Mesodermal cell (in vitro differentiated cells): ENCODE measurements at regions not wholly inside any gene's neighbourhood (a gene's known extent, or its start where the extent isn't known, plus 50 kb on each side); places are given as distances from the start of the nearest gene placed in this dataset.

Experiments used
- H3K27ac ChIP-seq: 2 replicates; pipeline ENCODE4 v1.7.0; 2013; ENCODE audit warnings: mild to moderate bottlenecking, low read depth, low read length, moderate library complexity; ENCODE audit not compliant: severe bottlenecking
- H3K36me3 ChIP-seq: 2 replicates; pipeline ENCODE4 v1.7.1; 2013; ENCODE audit warnings: mild to moderate bottlenecking, low read length, moderate library complexity; ENCODE audit not compliant: control insufficient read depth, insufficient read depth
- H3K4me1 ChIP-seq: one replicate; pipeline ENCODE4 v1.7.1; 2013; ENCODE audit warnings: mild to moderate bottlenecking, low read length; ENCODE audit not compliant: insufficient read depth, control insufficient read depth, poor library complexity, severe bottlenecking
- H3K4me3 ChIP-seq: 2 replicates; pipeline ENCODE4 v1.7.0; 2013; ENCODE audit warnings: low read length, control low read depth, mild to moderate bottlenecking; ENCODE audit not compliant: insufficient read depth, poor library complexity, severe bottlenecking; ENCODE audit errors: extremely low read depth
- H3K9me3 ChIP-seq: 2 replicates; pipeline ENCODE4 v1.7.1; 2013; ENCODE audit warnings: mild to moderate bottlenecking, low read length, moderate library complexity; ENCODE audit not compliant: control insufficient read depth
- WGBS, 2 experiments: methylation state at CpG; one replicate each; pipeline ENCODE4 v1.1.5; 2013; ENCODE audit warnings: missing lambda C conversion rate in 2 of 2; ENCODE audit not compliant: insufficient coverage in 2 of 2; 5-methylcytosine and 5-hydroxymethylcytosine counted together

GRCh38 chr7:68730964-68731363, 867.3 kb upstream of the AUTS2 start:
- Histone ChIP-seq H3K4me1 (no peaks in the 10 kb centered on the region), H3K27ac (no peak overlapping the region), H3K9me3 (no peaks in the 10 kb centered on the region), H3K4me3 (no peak overlapping the region), H3K36me3 (no peaks in the 10 kb centered on the region)

GRCh38 chr7:68733219-68734153, 864.8 kb upstream of the AUTS2 start:
- Histone ChIP-seq H3K4me3 (no peak overlapping the region), H3K9me3 (no peaks in the 10 kb centered on the region), H3K36me3 (no peaks in the 10 kb centered on the region), H3K27ac (no peak overlapping the region), H3K4me1 (no peaks in the 10 kb centered on the region)
- 90 to 91% methylated on average over 4 to 6 of the region's 8 CpGs for WGBS, 2 experiments

- Histone ChIP-seq H3K4me1 (no peaks in the 10 kb centered on the region), H3K27ac (no peak overlapping the region), H3K4me3 (no peak overlapping the region), H3K9me3 (no peaks in the 10 kb centered on the region), H3K36me3 (no peaks in the 10 kb centered on the region)
- WGBS, 2 experiments = 85 to 88% methylated on average over 3 to 5 of the region's 5 CpGs
Measured at GRCh38 chr7:68734431-68734830, 863.8 kb upstream of the AUTS2 start.

- Histone ChIP-seq H3K9me3 (no peaks in the 10 kb centered on the region), H3K27ac (no peak overlapping the region), H3K36me3 (no peaks in the 10 kb centered on the region), H3K4me3 (no peak overlapping the region), H3K4me1 (no peaks in the 10 kb centered on the region)
- 96 to 97% methylated on average over 3 to 5 of the region's 5 CpGs for WGBS, 2 experiments
Measured at GRCh38 chr7:68739306-68739705, 859.0 kb upstream of the AUTS2 start.

- no peaks in the 10 kb centered on the region for H3K9me3 ChIP-seq
- WGBS, 2 experiments = 76 to 94% methylated on average over 2 to 3 of the region's 5 CpGs
- no peak overlapping the region for H3K27ac ChIP-seq
- no peaks in the 10 kb centered on the region for H3K4me1 ChIP-seq
- no peak overlapping the region for H3K4me3 ChIP-seq
- H3K36me3 ChIP-seq = no peaks in the 10 kb centered on the region
Measured at GRCh38 chr7:68744036-68744435, 854.2 kb upstream of the AUTS2 start.

GRCh38 chr7:68748934-68749900, 849.1 kb upstream of the AUTS2 start:
- Histone ChIP-seq H3K9me3 (no peaks in the 10 kb centered on the region), H3K4me3 (no peak overlapping the region), H3K4me1 (no peaks in the 10 kb centered on the region), H3K27ac (no peak overlapping the region), H3K36me3 (no peaks in the 10 kb centered on the region)
- 90 to 93% methylated on average over 10 to 11 of the region's 14 CpGs for WGBS, 2 experiments

GRCh38 chr7:68752485-68753178, 845.6 kb upstream of the AUTS2 start:
- WGBS, 2 experiments = 73 to 93% methylated on average over 3 to 5 of the region's 5 CpGs
- Histone ChIP-seq H3K36me3 (no peaks in the 10 kb centered on the region), H3K4me3 (no peak overlapping the region), H3K9me3 (no peaks in the 10 kb centered on the region), H3K27ac (no peak overlapping the region), H3K4me1 (no peaks in the 10 kb centered on the region)

GRCh38 chr7:68754414-68754813, 843.9 kb upstream of the AUTS2 start:
- no peak overlapping the region for H3K4me3 ChIP-seq
- no peaks in the 10 kb centered on the region for H3K4me1 ChIP-seq
- 93 to 95% methylated on average over 2 of the region's 2 CpGs for WGBS, 2 experiments
- H3K27ac ChIP-seq = no peak overlapping the region
- H3K9me3 ChIP-seq = no peaks in the 10 kb centered on the region
- no peaks in the 10 kb centered on the region for H3K36me3 ChIP-seq

GRCh38 chr7:68756986-68757495, 841.2 kb upstream of the AUTS2 start:
- Histone ChIP-seq H3K9me3 (peaks cover 3% of the 10 kb centered on the region), H3K4me1 (no peaks in the 10 kb centered on the region), H3K36me3 (no peaks in the 10 kb centered on the region), H3K4me3 (no peak overlapping the region), H3K27ac (no peak overlapping the region)
- 88 to 100% methylated on average over 1 to 4 of the region's 4 CpGs for WGBS, 2 experiments

GRCh38 chr7:68760556-68760955, 837.7 kb upstream of the AUTS2 start:
- 82 to 100% methylated on average over 2 of the region's 3 CpGs for WGBS, 2 experiments
- H3K27ac ChIP-seq = no peak overlapping the region
- no peaks in the 10 kb centered on the region for H3K4me1 ChIP-seq
- no peak overlapping the region for H3K4me3 ChIP-seq
- peaks cover 15% of the 10 kb centered on the region for H3K9me3 ChIP-seq
- H3K36me3 ChIP-seq = no peaks in the 10 kb centered on the region
